DMS53 treated with DMSO at 0.1 percent for 48 hours (cell line): ENCODE measurements at regions not wholly inside any gene's neighbourhood (a gene's known extent, or its start where the extent isn't known, plus 50 kb on each side); places are given as distances from the start of the nearest gene placed in this dataset.

Experiments
- DNase-seq: peaks from one replicate; lab custom pipeline; 2025; ENCODE audit not compliant: unreplicated experiment; lab: John Stamatoyannopoulos, UW

GRCh38 chr13:110773480-110773879 is 60.0 kb downstream of the ING1 start:
- DNase-seq, result no peak

- DNase-seq, result no peak
Measured at GRCh38 chr13:110774051-110774450, 60.6 kb downstream of the ING1 start.

- no peak for DNase-seq
Measured at GRCh38 chr13:110774490-110774889, 61.0 kb downstream of the ING1 start.

- DNase-seq, result no peak
Measured at GRCh38 chr13:110775576-110775975, 62.1 kb downstream of the ING1 start.

DNA sequence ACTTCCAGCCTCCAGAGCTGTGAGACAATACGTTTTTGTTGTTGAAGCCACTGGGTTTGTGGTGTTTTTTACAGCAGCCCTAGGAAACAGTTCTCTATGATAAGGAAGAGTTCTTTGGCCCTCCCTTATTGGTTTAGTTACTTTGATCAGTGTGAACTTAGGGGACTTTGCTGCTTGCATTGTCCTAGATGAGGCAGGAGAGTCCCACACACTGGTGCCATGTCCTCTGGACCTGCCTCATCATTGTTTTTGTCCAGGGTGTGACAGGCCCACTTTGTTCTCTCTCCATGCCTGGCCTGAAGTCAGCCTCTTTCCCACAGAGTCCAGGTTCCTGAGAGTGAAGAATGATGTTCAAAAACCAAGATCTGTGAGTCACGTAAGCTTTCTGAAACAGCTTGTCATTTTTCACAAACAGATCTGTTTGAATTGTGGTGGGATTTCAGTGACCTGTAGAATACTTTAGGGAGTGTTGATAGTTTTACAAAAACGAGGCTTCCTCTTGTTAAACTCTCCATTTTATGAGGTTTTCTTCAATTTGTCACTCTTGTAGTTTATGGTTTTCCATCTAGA is 63.8 kb downstream of the ING1 start:
- no peak for DNase-seq

GRCh38 chr13:110779022-110779421 is 65.5 kb downstream of the ING1 start:
- DNase-seq, result no peak

- no peak for DNase-seq
Measured at GRCh38 chr13:110780422-110780821, 66.9 kb downstream of the ING1 start.

- no peak for DNase-seq
Measured at GRCh38 chr13:110782185-110782584, 68.7 kb downstream of the ING1 start.

- DNase-seq, result no peak
Measured at GRCh38 chr13:110784704-110785103, 71.2 kb downstream of the ING1 start.

DNA sequence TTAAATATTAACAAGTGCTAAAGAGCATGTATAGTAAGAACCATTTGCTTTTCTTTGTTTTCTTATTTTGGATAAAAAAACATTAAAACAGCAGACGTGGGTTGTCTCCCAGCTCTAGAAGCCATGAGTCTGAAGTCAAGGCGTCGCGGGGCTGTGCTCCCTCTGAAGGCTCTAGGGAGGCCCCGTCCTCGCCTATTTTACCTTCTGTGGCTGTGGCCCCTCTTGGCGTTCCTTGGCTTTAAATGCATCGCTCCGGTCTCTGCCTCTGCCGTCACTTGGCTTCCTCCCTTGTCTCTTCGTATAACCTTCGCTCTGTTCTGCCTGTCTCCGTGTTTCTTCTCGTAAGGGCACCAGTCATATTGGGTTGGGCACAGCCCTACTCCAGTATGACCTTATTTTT is 75.3 kb downstream of the ING1 start:
- no peak for DNase-seq

- DNase-seq, result no peak
Measured at GRCh38 chr13:110789871-110790270, 76.4 kb downstream of the ING1 start.

DNA sequence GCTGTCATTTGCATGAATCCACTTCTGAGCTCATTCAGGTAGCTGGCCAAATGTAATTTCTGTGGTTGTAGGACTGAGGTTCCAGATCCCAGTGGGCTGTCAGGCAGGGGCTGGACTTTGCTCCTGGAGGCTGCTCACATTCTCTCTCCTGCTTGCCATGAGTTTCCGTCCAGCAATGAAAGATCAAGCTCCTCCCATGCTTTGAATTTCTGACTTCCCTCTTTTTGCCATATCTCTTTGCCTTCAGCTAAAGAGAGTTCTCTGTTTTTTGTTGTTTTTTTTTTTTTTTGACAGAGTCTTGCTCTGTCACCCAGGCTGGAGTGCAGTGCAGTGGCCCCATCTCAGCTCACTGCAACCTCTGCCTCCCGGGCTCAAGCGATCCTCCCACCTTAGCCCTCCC is 76.9 kb downstream of the ING1 start:
- DNase-seq, result no peak

DNA sequence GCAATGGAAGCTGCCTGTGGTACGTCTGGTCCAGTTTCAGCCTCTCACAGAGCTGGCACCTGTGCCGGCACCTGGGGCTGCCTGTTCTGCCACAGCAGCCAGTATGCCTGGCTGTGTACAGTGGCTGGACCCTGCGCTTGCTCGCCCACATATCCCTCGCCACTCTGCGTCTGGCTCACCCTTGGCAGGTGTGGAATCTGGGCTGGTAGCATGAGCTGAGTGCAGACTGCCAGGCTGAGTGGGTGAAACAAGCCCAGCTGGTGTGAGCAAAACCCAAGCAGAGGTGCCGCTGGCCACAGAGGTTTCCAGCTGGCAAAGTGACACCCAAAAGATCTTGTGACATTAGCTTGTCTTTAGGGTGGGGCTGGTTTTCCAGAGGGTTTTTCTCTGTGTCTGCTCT is 80.7 kb downstream of the ING1 start:
- DNase-seq, result no peak

GRCh38 chr13:110797230-110797877 is 83.9 kb downstream of the ING1 start:
- no peak for DNase-seq

DNA sequence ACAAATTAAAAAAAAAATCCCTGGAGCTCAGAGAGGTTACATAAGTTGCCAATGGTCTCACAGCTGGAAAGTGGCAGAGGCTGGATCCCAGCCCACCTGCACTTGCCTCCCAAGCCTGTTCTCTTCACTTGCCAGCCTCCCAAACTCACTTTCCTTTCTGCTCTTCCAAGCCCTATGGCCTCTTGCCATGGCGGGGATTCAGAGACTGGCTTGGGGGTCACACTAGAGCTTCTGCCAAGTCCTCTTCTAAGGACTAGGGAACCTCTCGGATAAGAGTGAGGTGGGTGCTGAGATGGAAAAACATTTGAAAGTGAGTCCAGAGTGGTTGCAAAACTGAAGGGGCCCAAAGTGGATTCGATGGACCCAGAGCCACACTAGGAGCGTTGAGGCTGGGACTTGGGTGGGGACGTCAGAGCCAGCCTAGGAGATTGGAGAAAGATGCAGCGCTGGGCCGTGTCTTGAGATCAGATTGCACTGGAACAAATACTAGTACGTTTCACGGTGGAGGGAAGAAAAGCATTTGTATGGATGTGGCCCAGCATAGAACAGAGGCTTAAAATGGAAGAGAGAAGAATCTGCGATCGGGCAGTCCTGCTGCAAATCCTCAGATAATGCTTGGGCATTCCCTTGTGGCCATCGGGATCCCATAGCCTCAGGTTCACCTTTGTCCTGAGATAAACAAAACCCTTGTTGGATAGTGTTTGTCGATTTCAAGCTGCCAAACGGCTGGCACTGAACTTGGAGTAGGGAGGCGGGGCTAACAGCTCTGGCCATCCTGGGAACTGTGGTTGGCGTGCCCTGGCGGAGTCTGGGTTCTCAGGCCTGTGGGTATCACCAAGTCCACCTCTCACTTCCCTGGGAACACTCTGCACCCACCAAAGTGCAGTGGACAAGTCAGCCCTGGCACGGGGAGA is 84.8 kb downstream of the ING1 start:
- DNase-seq, result no peak

DNA sequence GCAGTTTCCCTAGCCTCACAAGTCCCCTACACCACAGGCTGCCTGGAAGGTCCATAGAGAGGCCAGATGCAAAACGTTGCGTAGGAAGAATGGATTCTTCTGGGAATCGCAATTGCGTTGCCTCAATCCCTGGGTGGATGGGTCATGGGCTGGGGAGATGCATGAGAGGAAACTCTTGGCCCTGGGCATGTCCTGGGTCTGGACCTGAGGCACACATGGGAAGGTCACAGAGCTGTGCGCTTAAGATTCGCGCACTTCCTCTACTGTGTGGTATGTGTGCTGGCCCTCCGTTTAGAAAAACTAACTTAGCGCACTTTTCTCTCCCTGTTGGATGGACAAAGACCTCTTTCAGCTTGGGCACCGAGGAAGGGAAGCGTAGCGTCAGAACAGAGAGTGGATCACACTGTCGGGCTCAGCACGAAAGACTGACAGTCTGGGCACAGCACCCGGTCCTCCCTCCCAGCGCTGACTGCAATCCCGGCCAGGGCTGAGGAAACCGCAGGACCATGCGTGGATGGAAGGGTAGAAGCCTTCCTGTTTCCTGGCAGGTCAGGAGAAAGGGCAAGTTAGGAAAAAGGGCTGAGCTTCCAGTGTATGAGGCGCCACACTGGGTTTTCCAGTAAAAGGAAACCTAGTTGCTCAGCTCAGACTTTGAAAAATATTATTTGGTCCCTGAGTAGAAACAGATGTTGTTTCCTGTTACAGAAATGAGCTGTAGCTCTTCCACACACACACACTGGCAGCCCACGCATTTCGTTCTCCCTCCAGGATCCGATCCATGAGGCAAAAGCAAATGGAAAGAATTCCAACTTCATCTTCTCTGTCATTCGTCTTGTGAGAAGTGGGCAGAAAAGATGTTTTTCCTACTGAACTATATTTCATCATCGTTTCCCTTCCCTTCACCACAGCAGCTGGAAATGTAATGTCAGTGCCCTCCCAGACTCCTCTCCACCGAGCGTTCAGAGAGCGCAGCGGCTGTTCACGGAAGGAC is 86.0 kb downstream of the ING1 start:
- DNase-seq, result no peak

DNA sequence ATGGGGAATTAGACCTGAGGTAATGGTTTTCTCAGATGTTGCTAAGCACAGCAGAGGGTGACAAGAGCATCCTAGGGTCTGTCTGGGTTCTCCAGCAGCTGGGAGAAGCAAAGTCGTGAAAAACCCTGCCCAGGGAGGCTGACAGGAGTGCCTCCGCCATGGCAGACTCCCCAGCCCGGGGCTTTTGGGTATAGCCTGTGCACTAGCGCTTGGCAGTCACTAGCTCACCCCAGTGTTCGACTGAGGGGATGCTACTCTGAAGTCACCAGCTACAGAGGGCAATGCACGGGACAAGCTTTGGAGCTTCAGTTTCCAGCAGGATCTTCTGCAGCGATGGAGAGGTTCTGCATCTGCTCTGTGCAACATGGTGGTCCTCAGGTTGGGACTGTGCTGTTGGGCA is 87.5 kb downstream of the ING1 start:
- no peak for DNase-seq

- no peak for DNase-seq
Measured at GRCh38 chr13:110802260-110802659, 88.8 kb downstream of the ING1 start.

- DNase-seq, result no peak
Measured at GRCh38 chr13:110806636-110807035, 93.1 kb downstream of the ING1 start.

- DNase-seq, result no peak
Measured at GRCh38 chr13:110807546-110807945, 94.0 kb downstream of the ING1 start.

DNA sequence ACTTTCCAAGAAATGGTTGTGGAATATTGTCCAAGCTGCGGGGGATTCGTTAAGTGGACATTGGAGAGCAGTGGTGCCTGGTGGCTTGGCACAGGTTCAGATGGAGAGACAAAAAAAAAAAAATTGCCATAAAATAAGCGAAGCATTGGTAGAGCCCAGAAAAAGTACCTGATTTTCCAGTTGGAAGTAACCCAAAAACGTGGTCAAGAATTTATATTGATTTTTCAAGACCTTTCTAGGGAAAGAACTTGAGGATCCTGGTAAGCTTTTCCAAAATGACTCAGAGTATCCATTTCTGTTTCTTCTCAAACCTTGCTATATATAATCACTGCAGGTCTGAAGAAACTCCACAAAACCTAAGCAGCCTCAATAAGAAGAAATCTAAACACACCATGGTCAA is 94.6 kb downstream of the ING1 start:
- no peak for DNase-seq
